Gastrocnemius medialis (tissue), 4 donors: ENCODE measurements at regions not wholly inside any gene's neighbourhood (a gene's known extent, or its start where the extent isn't known, plus 50 kb on each side); places are given as distances from the start of the nearest gene placed in this dataset.

Experiments
- ATAC-seq, 2 donors: fragments of 150-250 bp; one replicate each; pipeline ENCODE4 v1.9.1; 2016
- DNase-seq, 2 donors: peaks; one replicate each; pipeline ENCODE4 v3.0.0-alpha.2; 2019
- H3K27ac ChIP-seq, 4 donors: fragments of 200-600 bp; sonication (generic); 1 replicate in 1 of 4; 2 replicates in 3 of 4; pipeline ENCODE4 v1.5.1; 2016 to 2018; ENCODE audit warnings: mild to moderate bottlenecking in 2 of 4, moderate library complexity in 1 of 4
- H3K27me3 ChIP-seq, 3 donors: fragments of 200-600 bp; sonication (generic) in 2 of 3; 1 replicate in 1 of 3; 2 replicates in 2 of 3; pipeline versions ENCODE4 v1.5.1 to v1.6.0; 2016 to 2019; ENCODE audit warnings: mild to moderate bottlenecking in 1 of 3, moderate library complexity in 1 of 3
- H3K36me3 ChIP-seq, 2 donors: fragments of 200-600 bp; sonication (generic) in 1 of 2; one replicate each; pipeline ENCODE4 v1.5.1; 2017 to 2018
- H3K4me1 ChIP-seq, 2 donors: fragments of 200-600 bp; sonication (generic) in 1 of 2; one replicate each; pipeline ENCODE4 v1.5.1; 2016 to 2017; ENCODE audit warnings: mild to moderate bottlenecking in 2 of 2
- H3K4me3 ChIP-seq, 4 donors: fragments of 200-600 bp; sonication (generic) in 3 of 4; 1 replicate in 1 of 4; 2 replicates in 3 of 4; pipeline ENCODE4 v1.5.1; 2016 to 2019; ENCODE audit warnings: mild to moderate bottlenecking in 2 of 4
- H3K9me3 ChIP-seq, 3 donors: fragments of 200-600 bp; sonication (generic) in 2 of 3; 1 replicate in 1 of 3; 2 replicates in 2 of 3; pipeline ENCODE4 v1.5.1; 2016 to 2019
- CTCF ChIP-seq, 5 experiments: fragments of 450-650 bp in 3 of 5; fragments of 200-600 bp in 2 of 5; sonication (generic) in 2 of 5; IDR thresholded peaks in 4 of 5; conservative IDR thresholded peaks in 1 of 5; 1 replicate in 4 of 5; 2 replicates in 1 of 5; pipeline ENCODE4 v1.5.1; 2016 to 2019; ENCODE audit warnings: antibody characterized with exemption in 5 of 5, mild to moderate bottlenecking in 3 of 5, moderate library complexity in 3 of 5
- POLR2A ChIP-seq, 2 donors: fragments of 450-650 bp; IDR thresholded peaks; one replicate each; pipeline ENCODE4 v1.6.1; 2017; ENCODE audit warnings: antibody characterized with exemption in 2 of 2, mild to moderate bottlenecking in 2 of 2, moderate library complexity in 2 of 2
- in situ Hi-C, 4 donors: fragments of 200-750 bp; cut with MboI; loops; one replicate each; pipeline versions ENCODE4 v1.15.0 to v1.8.0; 2017; ENCODE audit warnings: low sequenced_read_pairs in 4 of 4
- intact Hi-C: fragments of 100-400 bp; cut with DNase I; formaldehyde crosslinking; loops from one replicate; pipeline ENCODE4 v1.15.1; 2023; ENCODE audit warnings: low total_unique reads

- TF ChIP-seq CTCF (IDR thresholded peaks at IDR 0.05 in 4 of 5, conservative IDR thresholded peaks at IDR 0.05 in 1 of 5) (no peak), POLR2A (IDR thresholded peaks at IDR 0.05) (no peak)
Observed at GRCh38 chrX:97751016-97751415, 867.3 kb downstream of the RPA4 start.

GRCh38 chrX:97751735-97752134 is 868.0 kb downstream of the RPA4 start:
- intact Hi-C loops, result no loop called here
- ATAC-seq, result no peak

More at GRCh38 chrX:97751016-97751415, 867.3 kb downstream of the RPA4 start:
- H3K36me3 ChIP-seq, result no peaks in the 10 kb centered on the region
- no peaks in the 10 kb centered on the region for H3K9me3 ChIP-seq
- no peaks in the 10 kb centered on the region for H3K4me1 ChIP-seq
- intact Hi-C loops (no loop called here), in situ Hi-C loops (no loop called here)
- H3K4me3 ChIP-seq, result no peak overlapping the region
- no peaks in the 10 kb centered on the region for H3K27me3 ChIP-seq
- H3K27ac ChIP-seq, result no peak overlapping the region
- DNase-seq (no peak), ATAC-seq (no peak)

GRCh38 chrX:97756879-97757278 is 873.2 kb downstream of the RPA4 start:
- no peak for DNase-seq
- intact Hi-C loops, result no loop called here
- ATAC-seq, result no peak
- Histone ChIP-seq H3K27ac (no peak overlapping the region), H3K4me3 (no peak overlapping the region), H3K36me3 (no peaks in the 10 kb centered on the region), H3K4me1 (no peaks in the 10 kb centered on the region), H3K9me3 (no peaks in the 10 kb centered on the region), H3K27me3 (no peaks in the 10 kb centered on the region)
- TF ChIP-seq CTCF (IDR thresholded peaks at IDR 0.05 in 4 of 5, conservative IDR thresholded peaks at IDR 0.05 in 1 of 5) (no peak), POLR2A (IDR thresholded peaks at IDR 0.05) (no peak)
- in situ Hi-C loops, result no loop called here

More at GRCh38 chrX:97751735-97752134, 868.0 kb downstream of the RPA4 start:
- H3K4me3 ChIP-seq, result no peak overlapping the region
- in situ Hi-C loops, result no loop called here
- H3K27ac ChIP-seq, result no peak overlapping the region
- H3K27me3 ChIP-seq, result no peaks in the 10 kb centered on the region
- TF ChIP-seq CTCF (IDR thresholded peaks at IDR 0.05 in 4 of 5, conservative IDR thresholded peaks at IDR 0.05 in 1 of 5) (no peak), POLR2A (IDR thresholded peaks at IDR 0.05) (no peak)
- H3K36me3 ChIP-seq, result no peaks in the 10 kb centered on the region
- no peaks in the 10 kb centered on the region for H3K9me3 ChIP-seq
- no peaks in the 10 kb centered on the region for H3K4me1 ChIP-seq
- no peak for DNase-seq

- peaks cover 0 to 6% (median 0%) of the 10 kb centered on the region in 3 donors for H3K27me3 ChIP-seq
- in situ Hi-C loops, result no loop called here
- TF ChIP-seq CTCF (IDR thresholded peaks at IDR 0.05 in 4 of 5, conservative IDR thresholded peaks at IDR 0.05 in 1 of 5), result no peak
- no peak for TF ChIP-seq POLR2A (IDR thresholded peaks at IDR 0.05)
Observed at GRCh38 chrX:97763391-97763790, 879.7 kb downstream of the RPA4 start.

GRCh38 chrX:97763981-97764380 is 880.3 kb downstream of the RPA4 start:
- DNase-seq, result no peak
- ATAC-seq, result no peak
- no peaks in the 10 kb centered on the region for H3K36me3 ChIP-seq
- intact Hi-C loops, result no loop called here
- H3K4me3 ChIP-seq, result no peak overlapping the region
- in situ Hi-C loops, result no loop called here
- peaks cover 0 to 6% (median 0%) of the 10 kb centered on the region in 3 donors for H3K27me3 ChIP-seq
- H3K27ac ChIP-seq, result no peak overlapping the region
- no peaks in the 10 kb centered on the region for H3K4me1 ChIP-seq
- H3K9me3 ChIP-seq, result no peaks in the 10 kb centered on the region
- no peak for TF ChIP-seq POLR2A (IDR thresholded peaks at IDR 0.05)
- no peak for TF ChIP-seq CTCF (IDR thresholded peaks at IDR 0.05 in 4 of 5, conservative IDR thresholded peaks at IDR 0.05 in 1 of 5)

More at GRCh38 chrX:97763391-97763790, 879.7 kb downstream of the RPA4 start:
- no peak overlapping the region for H3K27ac ChIP-seq
- H3K9me3 ChIP-seq, result no peaks in the 10 kb centered on the region
- ATAC-seq (no peak), DNase-seq (no peak)
- no peaks in the 10 kb centered on the region for H3K4me1 ChIP-seq
- intact Hi-C loops, result no loop called here
- no peak overlapping the region for H3K4me3 ChIP-seq
- H3K36me3 ChIP-seq, result no peaks in the 10 kb centered on the region
